Central memory CD8-positive, alpha-beta T cell (primary cell): ENCODE measurements at regions not wholly inside any gene's neighbourhood (a gene's known extent, or its start where the extent isn't known, plus 50 kb on each side); places are given as distances from the start of the nearest gene placed in this dataset.
"Not testable (repeated sequence)": the region's sequence is repeated elsewhere in the genome, so short reads cannot be mapped to it uniquely, and the experiment has no call there.

Source experiments
- ATAC-seq: fragments of 150-1000 bp; cut with Tn5 transposase; replicated peaks from 2 replicates; pipeline ENCODE4 v1.10.0; 2022; ENCODE audit warnings: mild to moderate bottlenecking, moderate FRiP score, moderate number of reproducible peaks; ENCODE audit not compliant: poor library complexity, severe bottlenecking; ENCODE audit errors: extremely low read depth
- DNase-seq, 2 donors: peaks; one replicate each; pipeline ENCODE4 v3.0.0; 2021; ENCODE audit warnings: low spot score in 2 of 2
- H3K27ac Mint-ChIP-seq: one replicate; pipeline ENCODE4 v1.8.0; 2022; ENCODE audit warnings: low read depth, mild to moderate bottlenecking, moderate library complexity, mixed read lengths
- H3K27me3 Mint-ChIP-seq: one replicate; pipeline ENCODE4 v1.8.0; 2022; ENCODE audit warnings: mixed read lengths
- H3K36me3 Mint-ChIP-seq: one replicate; pipeline ENCODE4 v1.8.0; 2022; ENCODE audit warnings: mild to moderate bottlenecking, moderate library complexity, mixed read lengths; ENCODE audit not compliant: insufficient read depth
- H3K4me1 Mint-ChIP-seq: one replicate; pipeline ENCODE4 v1.8.0; 2022; ENCODE audit warnings: mixed read lengths
- H3K4me3 Mint-ChIP-seq: one replicate; pipeline ENCODE4 v1.8.0; 2022; ENCODE audit warnings: mild to moderate bottlenecking, moderate library complexity, mixed read lengths
- H3K9me3 Mint-ChIP-seq: one replicate; pipeline ENCODE4 v1.8.0; 2022; ENCODE audit warnings: mixed read lengths

GRCh38 chr4:43651991-43652390 lies 759.5 kb downstream of the GRXCR1 start:
- no peak for DNase-seq
- Mint-ChIP-seq H3K27ac (no peak overlapping the region), H3K4me1 (no peaks in the 10 kb centered on the region), H3K4me3 (no peak overlapping the region), H3K9me3 (peaks cover 38% of the 10 kb centered on the region), H3K36me3 (no peaks in the 10 kb centered on the region), H3K27me3 (no peaks in the 10 kb centered on the region)
- ATAC-seq = no peak

GRCh38 chr4:43659547-43659946 lies 767.0 kb downstream of the GRXCR1 start:
- H3K36me3 Mint-ChIP-seq, H3K4me3 Mint-ChIP-seq, H3K4me1 Mint-ChIP-seq, ATAC-seq, H3K27ac Mint-ChIP-seq, DNase-seq, H3K27me3 Mint-ChIP-seq: not testable (repeated sequence)
- H3K9me3 Mint-ChIP-seq = peaks cover 21% of the 10 kb centered on the region

DNA sequence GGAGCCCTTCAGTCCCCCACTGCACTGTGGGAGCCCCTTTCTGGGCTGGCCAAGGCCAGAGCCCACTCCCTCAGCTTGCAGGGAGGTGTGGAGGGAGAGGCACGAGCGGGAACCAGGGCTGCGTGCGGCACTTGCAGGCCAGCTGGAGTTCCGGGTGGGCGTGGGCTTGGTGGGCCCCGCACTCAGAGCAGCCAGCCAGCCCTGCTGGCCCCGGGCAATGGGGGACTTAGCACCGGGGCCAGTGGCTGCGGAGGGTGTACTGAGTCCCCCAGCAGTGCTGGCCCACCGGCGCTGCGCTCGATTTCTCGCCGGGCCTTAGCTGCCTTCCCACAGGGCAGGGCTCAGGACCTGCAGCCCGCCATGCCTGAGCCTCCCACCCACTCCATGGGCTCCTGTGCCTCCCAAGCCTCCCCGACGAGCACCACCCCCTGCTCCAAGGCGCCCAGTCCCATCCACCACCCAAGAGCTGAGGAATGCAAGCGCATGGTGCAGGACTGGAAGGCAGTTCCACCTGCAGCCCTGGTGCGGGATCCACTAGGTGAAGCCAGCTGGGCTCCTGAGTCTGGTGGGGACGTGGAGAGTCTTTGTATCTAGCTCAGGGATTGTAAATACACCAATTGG lies 776.2 kb downstream of the KCTD8 start:
- not testable (repeated sequence) for DNase-seq, H3K27me3 Mint-ChIP-seq, H3K27ac Mint-ChIP-seq, H3K36me3 Mint-ChIP-seq, H3K4me3 Mint-ChIP-seq, H3K4me1 Mint-ChIP-seq, ATAC-seq
- H3K9me3 Mint-ChIP-seq = peaks cover 25% of the 10 kb centered on the region

DNA sequence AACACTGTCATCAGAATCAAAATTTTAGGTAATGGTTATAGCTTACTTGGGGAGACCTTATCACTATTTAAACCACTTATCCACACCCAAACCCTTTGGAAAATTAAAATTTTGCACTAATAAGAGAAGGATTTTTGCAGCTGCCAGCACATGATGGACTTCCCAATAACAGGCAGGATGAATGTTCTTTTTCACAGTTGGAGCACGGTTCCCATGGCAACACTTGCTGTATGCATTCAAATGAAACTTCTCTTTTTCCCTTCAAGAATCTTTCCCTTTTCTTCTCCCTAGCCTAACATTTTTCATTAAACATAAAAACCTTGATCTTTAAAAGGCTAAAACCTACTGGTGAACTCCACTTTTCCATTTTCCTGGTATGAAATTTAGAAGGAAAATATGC lies 768.2 kb downstream of the KCTD8 start:
- peaks cover 15% of the 10 kb centered on the region for H3K9me3 Mint-ChIP-seq
- no peaks in the 10 kb centered on the region for H3K27me3 Mint-ChIP-seq
- no peak for ATAC-seq

DNA sequence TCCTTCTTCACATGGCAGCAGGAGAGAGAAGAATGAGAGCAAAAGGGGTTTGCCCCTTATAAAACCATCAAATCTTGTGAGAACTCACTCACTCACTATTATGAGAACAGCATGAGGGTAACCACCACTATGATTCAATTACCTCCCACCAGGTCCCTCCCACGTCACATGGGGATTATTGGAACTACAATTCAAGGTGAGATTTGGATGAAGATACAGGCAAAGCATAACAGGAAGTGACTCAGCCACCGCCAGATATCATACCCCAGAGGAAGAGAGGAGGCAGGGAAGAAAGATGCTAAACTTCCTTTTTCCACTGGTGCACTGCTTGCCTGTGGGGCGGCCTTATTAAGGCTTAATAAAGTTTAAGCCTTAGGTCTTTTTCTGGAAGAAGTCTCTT lies 766.1 kb downstream of the KCTD8 start:
- no peak overlapping the region for H3K4me3 Mint-ChIP-seq
- no peak overlapping the region for H3K27ac Mint-ChIP-seq
- H3K36me3 Mint-ChIP-seq = no peaks in the 10 kb centered on the region
- no peaks in the 10 kb centered on the region for H3K4me1 Mint-ChIP-seq
- DNase-seq (no peak), ATAC-seq (no peak)
- H3K9me3 Mint-ChIP-seq = peaks cover 14% of the 10 kb centered on the region
- no peaks in the 10 kb centered on the region for H3K27me3 Mint-ChIP-seq

More for the DNA sequence above, 768.2 kb downstream of the KCTD8 start:
- no peak overlapping the region for H3K27ac Mint-ChIP-seq
- no peaks in the 10 kb centered on the region for H3K4me1 Mint-ChIP-seq
- DNase-seq = no peak
- H3K4me3 Mint-ChIP-seq = no peak overlapping the region
- no peaks in the 10 kb centered on the region for H3K36me3 Mint-ChIP-seq

DNA sequence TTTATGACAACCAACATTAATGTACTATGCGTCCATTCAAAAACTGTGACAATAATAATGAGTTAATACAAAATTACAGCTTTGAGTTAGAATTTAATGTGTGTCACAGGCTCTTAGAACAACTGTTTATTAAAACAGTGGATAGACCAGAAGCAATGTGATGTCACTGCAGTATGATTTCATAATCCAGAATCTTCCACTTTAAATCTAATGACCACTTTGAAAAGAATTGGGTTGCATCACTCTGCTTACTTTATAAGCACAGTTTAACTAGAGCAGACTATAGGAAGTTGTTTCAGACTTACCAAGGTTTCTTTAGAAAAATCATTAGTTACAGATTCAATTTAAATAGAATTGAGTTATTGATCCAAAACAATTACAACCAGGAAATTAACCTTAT lies 758.5 kb downstream of the KCTD8 start:
- no peaks in the 10 kb centered on the region for H3K4me1 Mint-ChIP-seq
- no peak for DNase-seq
- ATAC-seq = no peak
- H3K4me3 Mint-ChIP-seq = no peak overlapping the region
- H3K9me3 Mint-ChIP-seq = peaks cover 26% of the 10 kb centered on the region
- H3K36me3 Mint-ChIP-seq = no peaks in the 10 kb centered on the region
- no peak overlapping the region for H3K27ac Mint-ChIP-seq
- H3K27me3 Mint-ChIP-seq = no peaks in the 10 kb centered on the region

GRCh38 chr4:43693876-43694275 lies 754.7 kb downstream of the KCTD8 start:
- H3K27me3 Mint-ChIP-seq = no peaks in the 10 kb centered on the region
- H3K36me3 Mint-ChIP-seq = no peaks in the 10 kb centered on the region
- no peaks in the 10 kb centered on the region for H3K4me1 Mint-ChIP-seq
- DNase-seq (no peak), ATAC-seq (no peak)
- H3K27ac Mint-ChIP-seq = no peak overlapping the region
- peaks cover 18% of the 10 kb centered on the region for H3K9me3 Mint-ChIP-seq
- H3K4me3 Mint-ChIP-seq = no peak overlapping the region

- no peak for DNase-seq
- ATAC-seq = no peak
- no peaks in the 10 kb centered on the region for H3K27me3 Mint-ChIP-seq
- H3K9me3 Mint-ChIP-seq = peaks cover 19% of the 10 kb centered on the region
- no peaks in the 10 kb centered on the region for H3K36me3 Mint-ChIP-seq
- H3K4me1 Mint-ChIP-seq = no peaks in the 10 kb centered on the region
- no peak overlapping the region for H3K27ac Mint-ChIP-seq
- no peak overlapping the region for H3K4me3 Mint-ChIP-seq
These were observed 739.2 kb downstream of the KCTD8 start for GRCh38 chr4:43709443-43709842.

GRCh38 chr4:43716721-43717395 lies 731.8 kb downstream of the KCTD8 start:
- DNase-seq (no peak), ATAC-seq (no peak)
- no peaks in the 10 kb centered on the region for H3K27me3 Mint-ChIP-seq
- no peak overlapping the region for H3K4me3 Mint-ChIP-seq
- no peaks in the 10 kb centered on the region for H3K36me3 Mint-ChIP-seq
- H3K4me1 Mint-ChIP-seq = no peaks in the 10 kb centered on the region
- peaks cover 14% of the 10 kb centered on the region for H3K9me3 Mint-ChIP-seq
- no peak overlapping the region for H3K27ac Mint-ChIP-seq

GRCh38 chr4:43718369-43718768 lies 730.2 kb downstream of the KCTD8 start:
- ATAC-seq (no peak), DNase-seq (no peak)
- Mint-ChIP-seq H3K9me3 (peaks cover 9% of the 10 kb centered on the region), H3K36me3 (no peaks in the 10 kb centered on the region), H3K27ac (no peak overlapping the region), H3K4me3 (no peak overlapping the region), H3K4me1 (no peaks in the 10 kb centered on the region), H3K27me3 (no peaks in the 10 kb centered on the region)

GRCh38 chr4:43732829-43733426 lies 715.7 kb downstream of the KCTD8 start:
- ATAC-seq = no peak
- H3K9me3 Mint-ChIP-seq = peaks cover 18% of the 10 kb centered on the region
- H3K27me3 Mint-ChIP-seq = no peaks in the 10 kb centered on the region
- H3K4me3 Mint-ChIP-seq = no peak overlapping the region
- no peaks in the 10 kb centered on the region for H3K36me3 Mint-ChIP-seq
- no peak for DNase-seq
- H3K4me1 Mint-ChIP-seq = no peaks in the 10 kb centered on the region
- no peak overlapping the region for H3K27ac Mint-ChIP-seq

GRCh38 chr4:43742083-43742482 lies 706.5 kb downstream of the KCTD8 start:
- H3K27ac Mint-ChIP-seq = no peak overlapping the region
- H3K27me3 Mint-ChIP-seq = no peaks in the 10 kb centered on the region
- peaks cover 16% of the 10 kb centered on the region for H3K9me3 Mint-ChIP-seq
- H3K4me1 Mint-ChIP-seq = no peaks in the 10 kb centered on the region
- ATAC-seq (no peak), DNase-seq (no peak)
- no peak overlapping the region for H3K4me3 Mint-ChIP-seq
- no peaks in the 10 kb centered on the region for H3K36me3 Mint-ChIP-seq

DNA sequence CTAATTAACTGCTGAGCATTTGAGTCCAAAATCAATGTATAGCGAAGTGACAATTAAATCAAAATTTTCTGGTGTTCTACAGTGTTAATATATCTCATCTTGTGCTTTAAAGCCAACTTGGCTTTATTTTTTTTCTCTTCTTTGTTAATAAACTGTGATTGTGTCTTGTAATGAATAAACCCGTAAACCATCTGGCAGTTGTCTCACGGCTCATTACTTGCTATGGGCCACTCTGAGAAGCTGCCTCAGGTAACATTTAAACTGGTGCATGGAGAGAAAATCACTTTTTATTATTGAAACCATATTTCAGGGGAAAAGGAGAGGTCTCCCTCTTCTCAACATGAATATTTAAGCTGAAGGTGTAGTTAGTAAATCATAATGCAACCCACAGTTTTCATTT lies 694.0 kb downstream of the KCTD8 start:
- Mint-ChIP-seq H3K27ac (no peak overlapping the region), H3K4me3 (no peak overlapping the region), H3K36me3 (no peaks in the 10 kb centered on the region), H3K27me3 (no peaks in the 10 kb centered on the region), H3K9me3 (peaks cover 20% of the 10 kb centered on the region), H3K4me1 (no peaks in the 10 kb centered on the region)
- no peak for ATAC-seq
- no peak for DNase-seq
